ENCODE measurements at regions not wholly inside any gene's neighbourhood (a gene's known extent, or its start where the extent isn't known, plus 50 kb on each side); places are given as distances from the start of the nearest gene placed in this dataset.

GRCh38 chr4:100970414-100970813, 376.9 kb downstream of the PPP3CA start:
- no peak for DNase-seq (ENCODE audit: low read depth in 3 of 3, low spot score in 2 of 3)

- no peak for DNase-seq (ENCODE audit: low read depth in 3 of 3, low spot score in 2 of 3)
Observed at GRCh38 chr4:100969925-100970324, 377.4 kb downstream of the PPP3CA start.

- DNase-seq (ENCODE audit: low read depth in 3 of 3, low spot score in 2 of 3), result no peak
Observed at GRCh38 chr4:100968046-100968445, 379.3 kb downstream of the PPP3CA start.

GRCh38 chr4:100963627-100964026, 383.7 kb downstream of the PPP3CA start:
- DNase-seq (ENCODE audit: low read depth in 3 of 3, low spot score in 2 of 3), result no peak

- no peak for DNase-seq (ENCODE audit: low read depth in 3 of 3, low spot score in 2 of 3)
Observed at GRCh38 chr4:100962698-100963097, 384.6 kb downstream of the PPP3CA start.

- no peak for DNase-seq (ENCODE audit: low read depth in 3 of 3, low spot score in 2 of 3)
Observed at GRCh38 chr4:100960232-100960631, 387.1 kb downstream of the PPP3CA start.

GRCh38 chr4:100954046-100954445, 393.3 kb downstream of the PPP3CA start:
- DNase-seq (ENCODE audit: low read depth in 3 of 3, low spot score in 2 of 3), result no peak

GRCh38 chr4:100953616-100954015, 393.7 kb downstream of the PPP3CA start:
- DNase-seq (ENCODE audit: low read depth in 3 of 3, low spot score in 2 of 3), result no peak

GRCh38 chr4:100952590-100952989, 394.7 kb downstream of the PPP3CA start:
- DNase-seq (ENCODE audit: low read depth in 3 of 3, low spot score in 2 of 3), result no peak

- DNase-seq (ENCODE audit: low read depth in 3 of 3, low spot score in 2 of 3), result no peak
Observed at GRCh38 chr4:100949350-100949935, 397.9 kb downstream of the PPP3CA start.

GRCh38 chr4:100948911-100949310, 398.4 kb downstream of the PPP3CA start:
- no peak for DNase-seq (ENCODE audit: low read depth in 3 of 3, low spot score in 2 of 3)

- no peak for DNase-seq (ENCODE audit: low read depth in 3 of 3, low spot score in 2 of 3)
Observed at GRCh38 chr4:100945789-100946188, 401.5 kb downstream of the PPP3CA start.

- no peak for DNase-seq (ENCODE audit: low read depth in 3 of 3, low spot score in 2 of 3)
Observed at GRCh38 chr4:100938698-100939097, 408.6 kb downstream of the PPP3CA start.

- no peak for DNase-seq (ENCODE audit: low read depth in 3 of 3, low spot score in 2 of 3)
Observed at GRCh38 chr4:100936661-100937375, 410.5 kb downstream of the PPP3CA start.

- DNase-seq (ENCODE audit: low read depth in 3 of 3, low spot score in 2 of 3), result no peak
Observed at GRCh38 chr4:100935090-100935489, 412.2 kb downstream of the PPP3CA start.

- DNase-seq (ENCODE audit: low read depth in 3 of 3, low spot score in 2 of 3), result no peak
Observed at GRCh38 chr4:100933628-100934027, 413.7 kb downstream of the PPP3CA start.

GRCh38 chr4:100929758-100930157, 411.9 kb upstream of the EMCN start:
- no peak for DNase-seq (ENCODE audit: low read depth in 3 of 3, low spot score in 2 of 3)

- no peak for DNase-seq (ENCODE audit: low read depth in 3 of 3, low spot score in 2 of 3)
Observed at GRCh38 chr4:100929135-100929534, 411.3 kb upstream of the EMCN start.

- no peak for DNase-seq (ENCODE audit: low read depth in 3 of 3, low spot score in 2 of 3)
Observed at GRCh38 chr4:100926039-100926717, 408.4 kb upstream of the EMCN start.

- no peak for DNase-seq (ENCODE audit: low read depth in 3 of 3, low spot score in 2 of 3)
Observed at GRCh38 chr4:100913685-100914084, 395.9 kb upstream of the EMCN start.

- no peak for DNase-seq (ENCODE audit: low read depth in 3 of 3, low spot score in 2 of 3)
Observed at GRCh38 chr4:100908540-100908939, 390.7 kb upstream of the EMCN start.

All from right renal cortex interstitium (tissue), 3 donors.